GM21825 (cell line): ENCODE measurements at regions not wholly inside any gene's neighbourhood (a gene's known extent, or its start where the extent isn't known, plus 50 kb on each side); places are given as distances from the start of the nearest gene placed in this dataset.

Source experiments
- ATAC-seq: cut with Tn5 transposase; IDR thresholded peaks from one replicate; pipeline ENCODE4 v1.9.1; 2021; ENCODE audit warnings: mild to moderate bottlenecking, moderate library complexity; ENCODE audit not compliant: unreplicated experiment

- ATAC-seq, result no peak
These were observed 184.2 kb downstream of the NR2F2 start for GRCh38 chr15:96514607-96515285.

DNA sequence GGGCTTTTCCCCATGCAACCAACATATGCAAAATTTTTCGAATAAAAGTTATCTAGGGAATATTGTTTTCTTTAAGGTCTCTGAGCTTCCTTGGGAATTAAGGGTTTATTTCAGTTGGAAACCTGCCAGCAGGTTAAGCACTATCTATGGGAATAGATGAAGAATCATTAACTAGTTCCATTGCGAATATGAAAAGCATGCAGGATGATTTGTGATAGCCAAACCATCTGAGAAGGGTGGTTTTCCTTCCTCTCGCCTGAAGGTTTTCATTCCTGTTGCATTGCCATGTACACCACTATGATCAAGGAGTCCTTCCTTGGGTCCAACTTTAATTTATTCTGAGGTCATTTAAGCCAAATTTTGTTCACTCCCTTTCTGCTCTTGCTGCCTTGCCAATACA lies 184.9 kb downstream of the NR2F2 start:
- no peak for ATAC-seq

- no peak for ATAC-seq
These were observed 190.9 kb downstream of the NR2F2 start for GRCh38 chr15:96521386-96521785.

DNA sequence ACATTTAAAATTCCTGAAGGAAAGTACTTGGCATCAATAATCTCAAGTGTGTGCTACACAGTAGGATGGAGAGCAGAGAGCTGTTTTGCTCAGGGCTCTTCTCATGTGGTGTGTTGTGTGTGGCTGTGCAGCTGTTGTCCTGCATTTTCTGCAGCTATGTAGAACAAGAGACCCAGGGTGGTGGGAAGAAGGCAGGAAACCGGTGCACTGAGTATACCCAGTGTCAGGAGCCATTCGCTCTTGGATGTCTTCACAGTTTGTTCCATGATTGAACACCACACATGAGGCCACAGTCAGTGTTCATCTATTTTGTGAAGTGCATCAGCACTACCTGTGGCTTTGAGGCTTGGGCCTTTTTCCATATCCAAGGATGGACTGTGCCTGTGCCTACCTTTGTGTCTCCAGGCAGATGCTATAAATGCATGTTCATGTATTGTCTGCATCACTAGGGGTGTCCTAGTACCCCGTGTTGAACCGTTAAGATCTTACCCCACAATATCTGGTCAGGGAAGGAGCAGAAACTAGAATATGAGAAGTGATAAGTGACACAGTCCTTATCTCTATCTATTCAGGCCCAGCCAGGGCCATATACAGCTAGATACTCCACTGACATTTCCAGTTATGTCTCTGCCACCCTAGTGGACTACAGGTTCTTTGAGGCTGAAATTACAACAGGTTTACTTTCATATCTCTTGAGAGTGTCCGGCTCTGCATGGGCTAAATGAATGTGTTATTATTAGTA lies 194.3 kb downstream of the NR2F2 start:
- no peak for ATAC-seq

DNA sequence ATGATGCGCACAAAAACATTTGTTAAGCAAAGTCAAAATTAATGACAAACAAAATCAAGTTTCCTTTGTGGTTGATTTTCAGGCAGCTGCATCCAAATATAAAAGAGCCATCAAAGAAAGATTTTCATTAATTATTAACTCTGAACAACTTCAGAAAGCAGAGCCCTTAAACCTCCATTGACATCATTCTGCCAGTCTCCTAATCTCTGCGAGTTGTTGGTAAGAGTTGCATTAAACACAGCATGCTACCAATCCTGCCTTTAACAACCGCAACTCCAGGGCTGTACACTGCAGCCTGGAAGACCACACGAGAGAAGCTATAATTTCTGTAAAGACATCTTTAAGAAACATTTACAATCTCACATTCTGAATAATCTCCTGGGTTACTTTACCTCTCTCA lies 204.6 kb downstream of the NR2F2 start:
- no peak for ATAC-seq

DNA sequence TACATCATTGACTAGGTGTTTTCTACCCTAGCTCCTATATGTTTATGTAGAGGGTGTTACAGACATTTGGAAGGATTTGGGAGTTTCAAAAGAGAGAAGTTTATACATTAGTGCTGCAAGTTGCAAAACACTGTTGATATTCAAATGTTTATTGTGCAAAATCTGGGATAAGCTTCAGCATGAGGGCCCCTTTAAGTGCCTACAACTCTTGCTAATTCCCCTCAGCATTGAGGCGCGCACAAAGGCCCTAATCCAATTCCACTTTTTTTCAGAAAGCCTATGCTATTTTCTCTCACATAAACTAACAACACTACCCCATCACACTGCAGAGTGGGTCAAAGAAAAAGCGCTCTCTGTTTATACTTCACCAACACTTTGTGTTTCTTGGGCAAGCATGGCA lies 208.0 kb downstream of the NR2F2 start:
- no peak for ATAC-seq

DNA sequence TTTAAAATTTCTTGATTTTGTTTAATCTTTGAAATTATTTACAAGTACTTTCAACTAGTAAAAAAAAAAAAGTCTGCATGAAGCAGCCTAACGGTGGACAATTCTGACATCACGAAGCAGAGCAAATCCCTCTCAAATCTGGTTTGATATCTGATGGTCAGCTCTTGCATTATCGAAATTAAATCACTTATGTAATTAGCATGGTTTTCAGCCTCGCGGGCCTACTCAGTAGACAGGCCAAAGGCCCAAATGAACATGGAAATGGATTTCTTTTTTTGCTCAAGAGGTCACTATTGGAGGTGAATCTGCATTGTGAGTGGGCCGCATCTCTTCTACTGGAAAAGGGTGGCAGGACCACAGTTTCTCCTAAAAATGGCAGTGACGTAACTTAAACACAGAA lies 209.8 kb downstream of the NR2F2 start:
- no peak for ATAC-seq

- no peak for ATAC-seq
These were observed 211.8 kb downstream of the NR2F2 start for GRCh38 chr15:96542130-96542770.

- ATAC-seq, result no peak
These were observed 213.8 kb downstream of the NR2F2 start for GRCh38 chr15:96544162-96544756.

DNA sequence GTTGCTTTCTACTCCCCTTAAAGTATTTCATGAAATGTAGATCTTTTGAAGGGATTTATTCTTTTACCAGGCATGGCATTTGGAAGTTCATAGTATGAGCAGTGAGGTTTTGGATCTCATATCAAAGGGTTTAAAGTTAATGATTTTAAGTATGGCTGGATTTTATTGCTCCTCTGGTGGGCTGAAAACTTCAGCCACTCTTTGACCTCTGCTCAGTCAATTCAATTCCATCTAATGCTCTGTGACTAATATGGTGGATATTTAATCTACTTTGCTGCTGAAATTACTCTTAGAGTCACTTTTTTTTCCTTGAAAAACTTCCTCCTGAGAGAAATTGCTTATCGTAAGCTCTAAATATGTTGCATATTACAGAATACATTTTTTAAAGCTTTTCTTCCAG lies 218.6 kb downstream of the NR2F2 start:
- ATAC-seq, result no peak

DNA sequence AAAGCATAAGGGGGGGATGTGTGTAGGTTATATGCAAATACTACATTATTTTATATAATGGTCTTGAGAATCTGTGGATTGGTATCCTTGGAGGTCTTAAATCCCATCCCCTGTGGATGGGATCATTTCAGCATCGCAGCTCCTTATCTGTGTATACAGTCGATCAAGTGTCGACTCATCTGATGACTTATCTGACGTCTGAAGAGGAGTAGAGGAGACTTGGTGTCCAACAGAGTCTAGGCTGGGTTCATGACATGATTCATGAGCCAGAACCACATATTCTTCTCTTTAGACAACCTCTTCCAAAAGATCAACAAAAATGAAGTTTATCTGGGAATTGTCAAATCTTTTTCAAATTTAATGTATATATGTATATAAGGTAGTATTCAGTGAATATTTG lies 220.7 kb downstream of the NR2F2 start:
- no peak for ATAC-seq

DNA sequence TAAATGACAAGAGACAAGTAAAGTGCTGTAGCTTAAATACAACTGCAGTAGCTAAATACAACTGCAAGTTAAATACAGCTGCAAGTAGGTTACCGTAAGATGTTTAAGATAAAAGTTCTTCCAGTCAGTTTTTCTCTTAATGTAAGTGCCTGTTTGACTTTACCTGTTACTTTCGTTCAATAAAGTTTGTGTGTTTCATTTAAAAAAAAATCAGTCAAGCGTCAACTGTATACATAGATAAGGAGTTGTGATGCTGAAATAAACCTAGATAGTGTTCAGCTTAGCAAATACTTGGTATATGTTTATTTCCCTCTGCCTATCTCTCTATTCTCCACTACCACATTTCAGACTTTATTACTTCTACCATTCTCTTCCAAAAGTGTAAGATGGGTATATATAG lies 221.2 kb downstream of the NR2F2 start:
- ATAC-seq, result no peak

DNA sequence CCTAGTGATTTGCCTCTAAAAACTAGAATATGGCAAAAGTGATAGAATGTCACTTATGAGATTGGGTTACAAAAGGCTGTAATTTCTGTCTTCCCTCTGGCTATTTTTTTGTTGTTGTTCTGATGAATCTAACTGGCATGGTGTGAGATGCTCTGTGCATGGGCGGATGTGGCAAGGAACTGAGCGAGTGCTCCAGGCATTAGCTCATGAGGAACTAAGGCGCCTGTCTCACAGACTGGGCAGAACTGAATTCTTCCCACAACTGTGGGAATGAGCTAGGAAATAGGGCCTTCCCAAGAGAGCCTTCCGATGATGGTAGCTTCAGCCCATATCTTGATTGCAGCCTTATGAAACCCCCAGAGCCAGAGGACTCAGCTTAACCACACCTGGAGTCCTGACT lies 222.5 kb downstream of the NR2F2 start:
- ATAC-seq, result no peak

DNA sequence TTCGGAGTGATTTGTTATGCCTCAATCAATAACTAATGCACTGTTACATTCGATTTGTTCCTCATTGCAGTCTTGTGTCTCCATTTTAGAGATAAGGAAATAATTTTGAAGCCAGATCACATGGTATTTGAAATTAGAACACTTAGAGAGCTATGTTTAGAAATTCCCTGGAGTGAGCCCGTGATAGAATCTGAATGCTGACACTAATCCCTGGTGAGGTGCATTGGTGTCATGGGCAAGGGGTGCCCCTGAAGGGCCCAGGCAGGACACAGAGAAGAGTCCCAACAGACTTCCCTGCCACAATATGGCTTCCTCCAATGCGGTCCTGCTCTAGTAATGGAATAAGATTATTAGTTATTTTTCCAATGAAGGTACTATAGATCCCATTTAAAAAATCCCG lies 223.0 kb downstream of the NR2F2 start:
- no peak for ATAC-seq

GRCh38 chr15:96553931-96554330 lies 223.4 kb downstream of the NR2F2 start:
- ATAC-seq, result no peak

DNA sequence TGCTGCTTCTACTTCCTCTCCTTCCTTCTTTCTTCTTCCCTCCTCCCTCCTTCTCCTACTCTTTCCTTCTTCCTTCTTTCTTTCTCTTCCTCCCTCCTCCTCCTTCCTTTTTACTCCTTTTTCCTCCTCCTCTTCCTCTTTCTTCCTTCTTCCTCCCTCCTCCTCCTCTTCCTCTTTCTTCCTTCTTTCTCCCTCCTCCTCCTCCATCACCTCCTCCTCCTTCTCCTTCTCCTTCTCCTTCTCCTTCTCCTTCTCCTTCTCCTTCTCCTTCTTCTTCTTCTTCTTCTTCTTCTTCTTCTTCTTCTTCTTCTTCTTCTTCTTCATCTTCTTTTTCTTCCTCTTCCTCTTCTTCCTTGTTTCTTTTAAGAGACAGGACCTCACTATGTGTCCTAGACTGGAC lies 224.0 kb downstream of the NR2F2 start:
- no peak for ATAC-seq

- no peak for ATAC-seq
These were observed 228.6 kb downstream of the NR2F2 start for GRCh38 chr15:96559087-96559486.

DNA sequence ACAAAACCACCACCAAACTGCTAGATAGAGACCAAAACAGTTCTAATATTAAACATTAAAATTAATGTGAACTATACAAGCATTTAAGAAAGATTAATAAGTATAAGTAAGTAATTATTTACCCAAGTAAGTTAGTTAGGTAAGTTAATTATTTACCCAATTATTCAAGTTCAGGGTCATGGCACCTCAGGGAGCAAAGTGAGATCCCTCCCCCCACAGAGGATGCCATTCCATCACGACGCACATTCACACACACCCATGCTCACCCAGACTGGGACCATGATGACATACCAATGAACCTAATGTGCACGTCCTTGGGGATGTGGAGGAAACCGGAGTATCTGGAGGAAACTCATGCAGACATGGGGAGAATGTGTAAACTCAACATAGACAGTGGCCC lies 229.1 kb downstream of the NR2F2 start:
- no peak for ATAC-seq

- no peak for ATAC-seq
These were observed 229.9 kb downstream of the NR2F2 start for GRCh38 chr15:96560246-96560895.

DNA sequence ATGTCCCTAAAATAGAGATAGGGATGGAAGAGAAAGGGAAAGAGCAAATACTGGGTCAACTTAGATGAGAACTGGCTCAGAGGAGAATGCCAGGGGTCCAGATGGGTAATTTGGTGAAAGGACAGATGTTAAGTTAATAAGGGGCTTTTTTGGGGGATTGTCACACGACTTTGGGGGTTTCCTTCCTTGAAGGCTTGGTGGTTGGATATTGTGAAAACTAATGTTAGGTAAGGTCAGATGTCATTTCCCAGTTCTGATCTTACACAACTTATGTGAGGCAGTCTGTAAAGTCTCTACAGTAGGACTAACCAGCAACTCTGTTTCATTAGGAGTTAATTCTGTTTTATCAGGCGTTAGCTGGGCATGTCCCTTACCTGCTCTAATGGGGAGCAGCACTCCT lies 231.1 kb downstream of the NR2F2 start:
- ATAC-seq, result no peak

GRCh38 chr15:96564546-96564945 lies 234.0 kb downstream of the NR2F2 start:
- no peak for ATAC-seq
